Muscle of arm (tissue), 1 donor: ENCODE measurements at regions not wholly inside any gene's neighbourhood (a gene's known extent, or its start where the extent isn't known, plus 50 kb on each side); places are given as distances from the start of the nearest gene placed in this dataset.
"Not testable (repeated sequence)": the region's sequence is repeated elsewhere in the genome, so short reads cannot be mapped to it uniquely, and the experiment has no call there.

Experiments used
- DNase-seq: peaks from one replicate; pipeline ENCODE4 v3.0.0-alpha.2; 2013

- no peak for DNase-seq
Observed at GRCh38 chr7:82624965-82625364, 181.4 kb upstream of the CACNA2D1 start.

GRCh38 chr7:82624337-82624736, 180.8 kb upstream of the CACNA2D1 start:
- no peak for DNase-seq

GRCh38 chr7:82623812-82624211, 180.2 kb upstream of the CACNA2D1 start:
- no peak for DNase-seq

GRCh38 chr7:82617156-82617555, 173.6 kb upstream of the CACNA2D1 start:
- no peak for DNase-seq

DNA sequence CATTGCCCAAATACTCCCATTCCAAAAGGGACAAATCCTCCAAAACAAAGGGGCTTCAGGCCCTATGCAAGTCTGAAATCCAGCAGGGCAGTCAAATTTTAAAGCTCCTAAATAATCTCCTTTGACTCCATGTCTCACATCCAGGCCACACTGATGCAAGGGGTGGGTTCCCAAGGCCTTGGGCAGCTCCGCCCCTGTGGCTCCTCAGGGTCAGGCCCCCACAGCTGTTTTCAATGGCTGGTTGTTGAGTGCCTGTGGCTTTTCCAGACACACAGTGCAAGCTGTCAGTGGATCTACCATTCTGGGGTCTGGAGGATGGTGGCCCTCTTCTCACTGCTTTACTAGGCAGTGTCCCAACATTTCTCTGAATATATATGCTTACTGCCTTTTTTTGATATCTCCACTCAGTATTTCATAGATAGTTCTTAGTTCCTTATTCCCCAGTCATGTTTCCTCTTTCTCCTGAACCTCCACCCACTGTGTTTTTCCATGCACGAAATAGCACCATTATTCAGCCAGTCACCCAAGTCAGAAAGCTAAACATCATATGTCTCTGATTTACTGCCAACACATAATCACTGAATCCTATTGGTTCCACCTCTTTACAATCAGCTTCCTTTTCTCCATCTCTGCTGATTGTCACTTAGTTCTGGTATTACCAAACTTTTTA, 172.6 kb upstream of the CACNA2D1 start:
- no peak for DNase-seq

GRCh38 chr7:82615527-82615926, 171.9 kb upstream of the CACNA2D1 start:
- DNase-seq, result no peak

DNA sequence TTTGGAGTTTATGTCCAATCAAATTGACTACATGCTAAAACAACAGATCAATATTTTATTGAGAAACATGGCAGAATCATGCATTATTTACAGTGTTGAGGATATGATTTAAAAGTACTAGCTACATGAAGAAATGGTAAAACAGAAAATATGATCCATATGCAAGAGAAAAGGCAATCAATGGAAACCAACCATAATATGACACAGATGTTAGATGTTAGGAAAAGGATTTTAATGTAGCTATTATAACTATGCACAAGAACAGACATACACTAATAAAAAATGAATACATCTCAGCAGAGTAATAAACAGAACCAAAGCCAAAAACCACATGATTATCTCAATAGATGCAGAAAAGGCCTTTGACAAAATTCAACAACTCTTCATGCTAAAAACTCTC, 166.2 kb upstream of the CACNA2D1 start:
- no peak for DNase-seq

GRCh38 chr7:82605247-82605864, 161.8 kb upstream of the CACNA2D1 start:
- DNase-seq, result peak; percentile 24

- DNase-seq, result no peak
Observed at GRCh38 chr7:82602066-82602465, 158.5 kb upstream of the CACNA2D1 start.

GRCh38 chr7:82600531-82600930, 157.0 kb upstream of the CACNA2D1 start:
- no peak for DNase-seq

GRCh38 chr7:82599895-82600294, 156.3 kb upstream of the CACNA2D1 start:
- no peak for DNase-seq

DNA sequence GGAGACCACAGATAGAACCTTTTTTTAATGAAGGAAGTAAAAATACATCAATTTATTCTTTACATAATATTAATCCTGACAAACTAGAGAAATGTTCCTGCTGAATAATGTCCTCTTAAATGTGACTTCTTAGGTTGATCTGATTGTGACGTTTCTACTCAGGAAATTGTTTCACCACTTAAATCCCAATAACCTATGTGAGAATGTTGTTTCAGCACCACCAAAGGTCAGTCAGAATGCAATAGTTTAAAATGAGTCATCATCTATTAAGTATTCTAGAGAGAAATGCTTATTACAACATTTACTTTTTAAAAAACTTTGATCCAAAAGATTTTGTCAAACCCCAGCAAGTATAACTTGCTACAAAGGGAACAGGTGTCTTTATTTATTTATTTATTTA, 155.4 kb upstream of the CACNA2D1 start:
- no peak for DNase-seq

DNA sequence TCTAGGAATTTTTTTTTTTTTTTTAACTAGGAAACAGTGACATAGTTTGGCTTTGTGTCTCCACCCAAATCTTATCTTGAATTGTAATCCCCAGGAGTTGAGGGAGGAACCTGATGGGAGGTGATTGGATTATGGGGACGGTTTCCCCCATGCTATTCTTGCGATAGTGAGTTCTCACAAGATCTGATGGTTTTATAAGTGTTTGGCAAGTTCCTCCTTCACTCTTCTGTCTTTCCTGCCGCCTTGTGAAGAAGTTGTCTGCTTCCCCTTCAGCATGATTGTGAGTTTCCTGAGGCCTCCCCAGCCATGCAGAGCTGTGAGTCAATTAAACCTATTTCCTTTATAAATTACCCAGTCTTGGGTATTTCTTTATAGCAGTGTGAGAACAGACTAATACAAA, 152.2 kb upstream of the CACNA2D1 start:
- not testable (repeated sequence) for DNase-seq

GRCh38 chr7:82595176-82595575, 151.6 kb upstream of the CACNA2D1 start:
- no peak for DNase-seq

GRCh38 chr7:82594665-82595064, 151.1 kb upstream of the CACNA2D1 start:
- no peak for DNase-seq

- no peak for DNase-seq
Observed at GRCh38 chr7:82593780-82594179, 150.2 kb upstream of the CACNA2D1 start.

GRCh38 chr7:82592416-82592815, 148.8 kb upstream of the CACNA2D1 start:
- no peak for DNase-seq

DNA sequence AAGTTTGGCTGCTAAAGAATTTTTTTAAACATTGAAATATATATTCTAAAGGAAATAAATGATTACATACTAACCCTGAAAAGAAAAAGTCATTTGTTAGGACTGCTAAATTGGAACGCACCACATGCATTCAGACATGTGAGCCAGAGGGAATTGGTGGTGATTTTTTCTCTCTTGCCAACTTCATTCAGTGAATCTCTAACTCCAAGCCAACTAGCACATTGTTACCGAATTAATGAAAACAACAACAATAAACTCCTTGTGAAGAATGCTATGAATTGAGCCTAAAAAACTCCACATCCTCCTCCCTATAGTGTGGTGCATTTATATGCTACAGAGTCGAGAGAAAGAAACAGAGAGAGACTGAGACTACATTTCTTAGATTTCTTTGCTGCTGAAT, 135.5 kb upstream of the CACNA2D1 start:
- DNase-seq, result no peak

GRCh38 chr7:82578430-82578829, 134.9 kb upstream of the CACNA2D1 start:
- DNase-seq, result no peak

DNA sequence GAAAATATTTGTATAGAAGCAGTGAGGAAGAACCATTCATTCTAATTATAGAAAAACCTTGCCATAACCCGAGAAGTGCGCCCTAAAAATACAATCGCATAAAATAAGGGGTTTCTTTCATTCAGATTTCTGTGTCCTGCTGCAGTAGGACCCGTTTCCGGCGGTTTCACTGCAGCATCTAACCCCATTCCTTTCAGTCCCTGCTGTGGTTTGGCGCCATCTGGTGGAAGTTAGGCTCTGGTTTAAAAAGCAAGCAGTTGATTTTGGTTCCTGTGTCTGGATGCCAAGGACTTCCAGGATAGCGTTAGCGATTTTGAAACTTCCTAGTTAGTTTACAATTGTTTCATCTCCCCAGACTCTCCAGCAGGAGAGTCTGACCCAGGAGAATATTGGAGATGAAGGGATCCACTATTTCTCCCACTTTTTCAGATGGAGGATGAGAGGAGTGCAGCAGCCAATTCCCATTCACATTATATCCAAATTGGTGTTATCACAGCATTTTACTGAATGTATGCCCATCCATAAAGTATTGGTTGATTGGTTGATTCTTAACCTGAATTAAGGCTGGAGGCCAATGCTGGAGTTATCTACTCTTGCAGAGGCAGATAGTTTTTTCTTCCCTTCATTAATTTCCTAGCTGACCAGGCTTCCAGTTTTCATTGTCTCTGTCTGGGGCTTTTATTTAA, 128.8 kb upstream of the CACNA2D1 start:
- peak; percentile 87 for DNase-seq

DNA sequence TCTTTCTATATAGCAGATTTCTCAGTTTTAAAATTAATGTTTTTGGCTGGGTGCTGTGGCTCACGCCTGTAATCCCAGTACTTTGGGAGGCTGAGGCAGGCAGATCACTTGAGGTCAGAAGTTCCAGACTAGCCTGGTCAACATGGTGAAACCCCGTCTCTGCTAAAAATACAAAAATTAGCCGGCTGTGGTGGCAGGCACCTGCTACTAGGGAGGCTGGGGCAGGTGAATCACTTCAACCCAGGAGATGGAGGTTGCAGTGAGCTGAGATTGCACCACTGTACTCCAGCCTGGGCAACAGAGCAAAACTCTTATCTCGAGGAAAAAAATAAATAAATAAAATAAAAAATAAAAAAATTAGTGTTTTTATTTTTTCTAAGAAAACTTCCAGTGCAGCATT, 127.5 kb upstream of the CACNA2D1 start:
- not testable (repeated sequence) for DNase-seq

GRCh38 chr7:82567841-82568240, 124.3 kb upstream of the CACNA2D1 start:
- no peak for DNase-seq

DNA sequence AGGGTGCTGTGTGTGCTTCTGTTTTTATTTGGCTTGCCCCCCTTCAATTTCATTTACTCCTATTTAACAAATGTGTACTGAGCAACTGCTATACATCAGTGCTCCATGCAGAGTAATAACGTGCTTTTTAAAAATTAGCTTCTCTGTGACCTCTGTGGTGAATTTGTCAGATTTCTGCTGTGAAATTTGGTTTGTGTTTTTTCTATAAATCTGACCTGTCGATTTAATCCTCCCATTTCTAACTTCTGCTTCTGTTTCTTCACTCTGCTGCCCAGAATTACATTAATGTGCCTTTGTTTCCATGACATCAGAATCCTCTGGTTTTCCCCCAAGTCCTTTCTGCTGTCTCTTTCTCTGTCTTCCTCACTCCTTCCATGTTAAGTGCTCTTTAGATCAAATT, 123.8 kb upstream of the CACNA2D1 start:
- DNase-seq, result no peak
